GM18870 (cell line): ENCODE measurements at regions not wholly inside any gene's neighbourhood (a gene's known extent, or its start where the extent isn't known, plus 50 kb on each side); places are given as distances from the start of the nearest gene placed in this dataset.

Source experiments
- ATAC-seq: cut with Tn5 transposase; IDR thresholded peaks from one replicate; pipeline ENCODE4 v1.9.1; 2021; ENCODE audit warnings: moderate library complexity; ENCODE audit not compliant: unreplicated experiment

- no peak for ATAC-seq
Observed at GRCh38 chr5:28214292-28214691, 1175.9 kb upstream of the CDH9 start.

DNA sequence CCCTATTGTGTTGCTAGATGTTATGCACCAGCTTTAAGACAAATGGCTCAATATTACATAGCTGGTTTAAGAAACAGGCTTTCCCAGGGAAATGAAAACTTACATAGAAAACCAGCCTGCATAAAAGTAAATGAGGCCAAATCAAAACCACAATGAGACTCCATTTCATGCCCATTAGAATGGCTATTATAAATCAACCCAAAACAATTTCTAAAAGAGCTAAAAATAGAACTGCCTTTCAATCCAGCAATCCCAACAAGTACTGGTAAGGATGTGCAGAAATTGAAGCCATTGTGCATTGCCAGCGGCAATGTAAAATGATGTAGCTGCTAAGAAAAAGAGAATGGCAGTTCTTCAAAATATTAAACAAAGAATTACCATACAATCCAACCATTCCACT lies 1170.0 kb upstream of the CDH9 start:
- ATAC-seq, result no peak

DNA sequence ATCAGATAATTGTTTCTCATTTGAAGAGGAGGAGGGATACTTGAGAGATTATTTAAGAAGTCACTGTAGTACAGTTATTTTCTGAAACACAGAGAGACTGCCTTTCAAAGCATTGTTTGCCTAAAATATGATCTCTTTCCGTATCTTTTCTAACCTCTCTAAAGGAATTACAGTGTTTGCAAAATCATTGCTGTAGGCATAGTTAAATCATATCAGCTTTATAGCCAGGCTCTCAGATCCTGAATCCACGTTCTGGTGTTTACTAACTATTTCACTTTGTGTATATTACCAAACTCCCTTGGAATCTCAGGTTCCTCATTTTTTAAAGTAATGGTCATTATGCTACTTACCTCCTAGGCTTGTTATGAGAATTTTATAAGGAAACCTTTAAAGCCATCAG lies 1151.6 kb upstream of the CDH9 start:
- no peak for ATAC-seq

DNA sequence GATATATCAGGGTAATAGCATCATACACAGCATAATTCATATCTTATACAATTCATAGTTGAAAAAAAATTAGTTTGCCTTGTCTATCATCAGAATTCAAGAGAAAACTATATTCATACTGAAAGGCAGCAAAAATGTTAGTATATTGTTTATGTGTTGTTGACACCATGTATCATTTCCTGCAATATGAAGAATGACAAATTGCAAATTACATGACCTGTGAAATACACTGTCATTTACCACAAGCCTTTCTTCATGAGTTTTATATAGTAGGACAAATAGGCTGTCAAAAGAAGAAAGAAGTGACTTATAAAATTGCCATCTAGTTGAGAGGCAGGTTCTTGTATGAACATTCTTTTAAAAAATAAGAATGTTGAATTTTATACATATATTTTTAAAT lies 1136.3 kb upstream of the CDH9 start:
- ATAC-seq, result no peak

DNA sequence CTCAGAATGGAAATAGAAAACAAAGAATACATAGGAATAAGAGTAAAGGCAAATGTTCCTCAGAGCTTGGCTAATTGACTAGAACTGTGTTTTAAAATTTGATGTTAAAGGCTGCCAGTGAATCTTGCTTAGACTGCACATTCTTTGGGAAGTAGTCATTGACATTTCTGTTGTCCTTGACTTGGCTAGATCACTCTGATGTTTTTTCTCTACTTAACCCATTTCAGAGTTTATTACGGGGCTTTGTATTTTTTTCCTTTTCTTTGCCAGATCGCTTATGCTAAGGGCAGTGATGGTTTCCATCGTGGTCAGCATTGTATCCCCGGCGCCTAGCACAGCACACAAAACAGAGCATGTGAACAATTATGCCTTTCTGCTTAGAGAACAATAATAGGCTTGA lies 1126.7 kb upstream of the CDH9 start:
- ATAC-seq, result no peak

GRCh38 chr5:28164568-28164967 lies 1126.2 kb upstream of the CDH9 start:
- no peak for ATAC-seq

- ATAC-seq, result no peak
Observed at GRCh38 chr5:28156981-28157380, 1118.6 kb upstream of the CDH9 start.

GRCh38 chr5:28143519-28143918 lies 1105.1 kb upstream of the CDH9 start:
- ATAC-seq, result no peak

- ATAC-seq, result no peak
Observed at GRCh38 chr5:28132151-28132550, 1093.8 kb upstream of the CDH9 start.

DNA sequence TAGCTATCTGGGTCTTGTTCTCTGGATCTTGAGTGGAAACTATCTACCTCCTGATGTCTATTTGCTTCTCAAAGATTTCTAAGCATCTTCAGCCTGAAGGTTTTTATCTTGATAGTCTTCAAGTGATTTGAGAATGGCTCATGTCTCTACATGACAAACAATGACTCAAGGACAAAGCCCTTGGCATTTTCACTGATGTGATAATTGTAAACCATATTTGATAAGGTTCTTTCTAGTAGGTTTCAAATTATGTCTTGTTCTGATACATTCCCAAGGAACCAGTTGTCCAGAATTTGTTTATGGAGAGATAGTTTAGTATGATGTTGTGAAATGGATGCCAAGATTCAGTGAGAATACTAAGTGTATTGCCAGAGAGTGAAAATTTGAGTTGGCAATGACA lies 1079.3 kb upstream of the CDH9 start:
- no peak for ATAC-seq

DNA sequence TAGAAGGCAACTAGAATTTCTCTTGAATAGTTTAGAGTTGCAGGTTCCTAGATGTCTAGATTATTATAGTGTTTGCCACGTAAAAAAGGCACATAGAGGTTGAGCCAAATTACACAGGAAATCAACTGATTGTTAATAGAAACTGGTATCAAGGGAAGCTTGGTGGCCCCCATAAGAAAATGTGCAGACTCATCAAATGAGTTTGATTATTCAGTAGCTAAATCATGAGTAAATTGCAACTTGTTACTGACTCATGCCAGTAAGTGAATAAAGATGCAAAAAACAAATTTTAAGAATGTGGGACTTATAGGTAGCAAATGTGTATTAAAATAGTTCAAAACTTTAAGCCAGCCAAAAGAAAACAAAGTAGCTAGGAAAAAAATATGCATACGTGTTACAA lies 1078.9 kb upstream of the CDH9 start:
- ATAC-seq, result no peak

- no peak for ATAC-seq
Observed at GRCh38 chr5:28110781-28111180, 1072.4 kb upstream of the CDH9 start.

DNA sequence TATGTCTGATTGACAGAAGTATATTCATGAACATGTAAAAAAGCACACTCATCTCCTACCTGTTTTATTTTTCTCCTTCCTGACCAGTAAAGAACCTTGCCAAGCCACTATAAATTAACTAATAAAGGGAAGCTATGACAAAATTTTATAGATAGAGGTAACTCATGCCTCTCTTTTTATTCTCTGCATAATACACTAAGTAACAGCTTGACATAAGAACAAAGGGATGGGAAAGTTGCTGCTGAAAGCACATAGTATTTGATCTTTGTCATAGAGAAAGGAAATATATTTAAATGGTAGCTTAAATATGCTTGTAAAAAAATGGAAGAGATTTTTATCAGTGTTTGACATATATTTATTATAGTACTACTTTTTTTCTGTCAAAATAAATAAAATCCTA lies 1065.7 kb upstream of the CDH9 start:
- no peak for ATAC-seq

DNA sequence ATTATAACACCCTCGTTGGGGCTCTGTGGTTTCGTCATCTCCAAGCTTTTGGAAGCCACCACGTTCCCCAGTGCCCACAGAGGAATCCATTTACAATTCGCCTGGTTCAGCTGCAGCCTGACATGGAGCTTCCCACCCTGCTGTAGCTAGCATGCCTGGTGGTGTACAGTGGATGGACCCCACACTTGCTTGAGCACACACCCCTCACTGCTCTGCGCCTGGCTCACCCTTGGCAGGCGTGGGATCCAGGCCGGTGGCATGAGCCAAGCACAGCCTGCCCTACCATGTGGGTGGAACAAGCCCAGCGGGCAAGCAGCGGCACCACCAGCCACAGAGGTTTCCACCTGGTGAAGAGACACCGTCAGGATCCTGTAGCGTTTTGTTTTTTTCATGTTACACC lies 1045.7 kb upstream of the CDH9 start:
- ATAC-seq, result no peak

DNA sequence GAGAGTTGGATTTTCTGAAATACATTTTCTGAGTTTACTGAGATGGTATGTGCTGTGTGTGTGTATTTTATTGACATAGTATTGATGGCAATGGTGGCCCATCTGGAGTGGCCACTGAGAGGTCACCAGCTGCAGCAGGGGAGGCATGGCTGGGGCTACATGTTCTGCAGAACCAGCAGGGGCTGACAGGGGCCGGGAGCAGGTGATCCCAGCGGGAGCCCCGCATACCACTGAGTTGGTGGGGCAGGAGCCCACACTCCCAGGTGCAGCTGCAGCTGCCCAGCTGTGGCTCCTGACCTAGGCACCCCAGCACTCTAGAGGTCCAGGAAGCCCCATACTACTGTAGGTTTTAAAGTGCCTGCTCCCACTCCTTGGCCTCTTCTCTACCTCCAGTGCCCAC lies 1044.2 kb upstream of the CDH9 start:
- no peak for ATAC-seq

DNA sequence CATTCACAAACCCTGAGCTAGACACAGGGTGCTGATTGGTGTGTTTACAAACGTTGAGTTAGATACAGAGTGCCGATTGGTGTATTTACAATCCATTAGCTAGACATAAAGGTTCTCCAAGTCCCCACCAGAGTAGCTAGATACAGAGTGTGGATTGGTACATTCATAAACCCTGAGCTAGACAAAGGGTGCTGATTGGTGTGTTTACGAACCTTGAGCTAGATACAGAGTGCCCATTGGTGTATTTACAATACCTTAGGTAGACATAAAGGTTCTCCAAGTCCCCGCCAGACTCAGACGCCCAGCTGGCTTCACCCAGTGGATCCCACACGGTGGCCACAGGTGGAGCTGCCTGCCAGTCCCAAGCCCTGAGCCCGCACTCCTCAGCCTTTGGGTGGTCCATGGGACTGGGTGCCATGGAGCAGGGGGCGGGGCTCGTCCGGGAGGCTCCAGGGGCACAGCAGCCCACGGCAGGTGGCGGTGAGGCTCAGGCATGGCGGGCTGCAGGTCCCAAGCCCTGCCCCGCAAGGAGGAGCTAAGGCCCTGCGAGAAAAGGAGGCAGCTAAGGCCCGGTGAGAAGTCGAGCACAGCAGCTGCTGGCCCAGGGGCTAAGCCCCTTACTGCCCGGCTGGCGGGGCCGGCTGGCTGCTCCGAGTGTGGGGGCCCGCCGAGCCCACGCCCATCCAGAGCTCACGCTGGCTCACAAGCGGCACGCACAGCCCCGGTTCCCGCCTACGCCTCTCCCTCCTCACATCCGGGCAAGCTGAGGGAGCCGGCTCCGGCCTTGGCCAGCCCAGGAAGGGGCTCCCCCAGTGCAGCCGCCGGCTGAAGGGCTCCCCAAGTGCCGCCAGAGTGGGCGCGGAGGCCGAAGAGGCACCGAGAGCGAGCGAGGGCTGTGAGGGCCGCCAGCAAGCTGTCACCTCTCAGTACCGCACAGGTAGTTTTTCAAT lies 1039.2 kb upstream of the CDH9 start:
- ATAC-seq, result no peak

DNA sequence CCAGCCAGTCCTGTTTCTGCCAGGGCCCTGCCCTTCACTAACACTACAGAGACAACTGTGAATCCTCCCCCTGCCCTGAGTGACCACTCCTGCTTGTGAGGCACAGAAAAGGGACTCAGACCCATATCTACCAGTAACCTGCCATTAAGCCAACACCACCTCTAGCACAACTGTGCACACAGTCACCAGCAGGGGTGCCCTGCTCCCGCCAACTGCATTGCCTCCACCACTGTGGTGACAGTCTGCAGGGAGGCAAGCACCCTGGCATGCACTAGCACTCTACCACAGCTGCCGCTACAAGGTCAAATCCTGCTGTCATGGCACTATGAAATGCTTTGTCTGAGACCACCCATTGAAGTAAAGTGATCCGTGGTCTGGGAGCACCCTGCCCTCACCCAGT lies 1028.5 kb upstream of the CDH9 start:
- ATAC-seq, result no peak

GRCh38 chr5:28065656-28066055 lies 1027.3 kb upstream of the CDH9 start:
- no peak for ATAC-seq

- no peak for ATAC-seq
Observed at GRCh38 chr5:28046596-28046995, 1008.2 kb upstream of the CDH9 start.

DNA sequence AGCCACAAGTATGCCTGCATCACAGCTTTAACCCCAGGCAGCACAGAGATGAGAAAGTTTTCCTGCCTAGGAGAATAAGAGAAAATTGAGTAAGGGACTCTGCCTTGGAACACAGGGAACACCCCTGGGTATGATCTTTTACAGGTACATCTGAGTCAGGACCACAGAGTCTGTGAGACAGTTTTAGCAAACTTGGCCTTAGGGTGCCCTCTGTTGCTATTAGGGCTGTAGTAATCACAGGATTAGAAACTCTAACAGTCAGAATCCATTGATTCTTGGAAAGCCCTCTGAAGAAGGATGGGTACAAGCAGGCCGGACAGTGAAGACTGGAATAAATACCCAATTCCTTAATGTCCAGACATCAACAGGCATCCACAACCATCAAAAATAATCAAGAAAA lies 989.5 kb upstream of the CDH9 start:
- ATAC-seq, result no peak

GRCh38 chr5:28017178-28017577 lies 978.8 kb upstream of the CDH9 start:
- ATAC-seq, result no peak

DNA sequence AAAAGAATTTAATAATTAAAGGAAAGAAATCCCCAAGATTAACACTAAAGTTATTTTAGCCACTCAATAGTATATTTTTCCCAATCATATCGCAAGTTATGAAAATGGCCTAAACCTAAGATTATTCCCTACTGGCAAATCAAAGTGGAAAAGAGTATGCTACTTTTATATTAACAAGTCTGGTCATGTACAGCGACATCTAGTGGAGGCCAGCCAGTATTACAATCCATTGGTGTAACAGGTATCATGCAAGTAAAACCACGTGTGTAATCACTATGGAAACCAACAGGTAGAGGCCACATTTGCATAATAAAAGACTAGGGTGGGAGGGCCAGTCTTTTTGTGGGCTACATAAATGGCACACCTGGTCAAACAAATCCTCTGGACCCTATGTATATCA lies 976.4 kb upstream of the CDH9 start:
- ATAC-seq, result no peak

GRCh38 chr5:28012538-28012937 lies 974.2 kb upstream of the CDH9 start:
- ATAC-seq, result no peak
